Mucosa of descending colon (tissue), 3 donors: ENCODE measurements at regions not wholly inside any gene's neighbourhood (a gene's known extent, or its start where the extent isn't known, plus 50 kb on each side); places are given as distances from the start of the nearest gene placed in this dataset.

Experiments used
- ATAC-seq: fragments of 200-7000 bp; cut with Tn5 transposase; one replicate; pipeline ENCODE4 v1.9.1; 2020; ENCODE audit warnings: mild to moderate bottlenecking, moderate library complexity
- DNase-seq, 3 donors: peaks; one replicate each; pipeline ENCODE4 v3.0.0-alpha.2; 2020
- H3K36me3 ChIP-seq: fragments of 200-600 bp; one replicate; pipeline ENCODE4 v1.8.0; 2021; ENCODE audit warnings: low read depth, mild to moderate bottlenecking
- H3K4me1 ChIP-seq: fragments of 200-600 bp; one replicate; pipeline ENCODE4 v1.8.0; 2021; ENCODE audit warnings: low read depth, mild to moderate bottlenecking
- H3K4me3 ChIP-seq: fragments of 200-600 bp; one replicate; pipeline ENCODE4 v1.8.0; 2021; ENCODE audit warnings: mild to moderate bottlenecking
- H3K9me3 ChIP-seq: fragments of 200-600 bp; one replicate; pipeline ENCODE4 v1.8.0; 2021; ENCODE audit warnings: mild to moderate bottlenecking
- CTCF ChIP-seq: fragments of 200-600 bp; IDR thresholded peaks from one replicate; pipeline ENCODE4 v1.8.0; 2022; ENCODE audit warnings: antibody characterized with exemption, mild to moderate bottlenecking
- intact Hi-C, 2 donors: fragments of 100-400 bp; cut with DNase I in 1 of 2; cut with micrococcal nuclease in 1 of 2; formaldehyde crosslinking; loops; one replicate each; pipeline versions ENCODE4 v1.11.0 to v1.11.1; 2022; cut with DNase I, micrococcal nuclease
- donor health status: DM: no; HTN: no; CAD: no; lungs with moderate emphysema.
- donor health status: DM: no; HTN: no; CAD: no.
- donor health status: DM: no; HTN: yes; CAD: no.

GRCh38 chr1:60753036-60753900, 329.1 kb upstream of the NFIA start:
- no peak overlapping the region for H3K4me3 ChIP-seq
- intact Hi-C loops = no loop called here
- no peaks in the 10 kb centered on the region for H3K4me1 ChIP-seq
- H3K36me3 ChIP-seq = no peaks in the 10 kb centered on the region
- DNase-seq (no peak), ATAC-seq (no peak)
- no peaks in the 10 kb centered on the region for H3K9me3 ChIP-seq
- TF ChIP-seq CTCF = no peak

- DNase-seq = no peak
- no peak for TF ChIP-seq CTCF
- Histone ChIP-seq H3K4me3 (no peak overlapping the region), H3K4me1 (no peaks in the 10 kb centered on the region), H3K36me3 (no peaks in the 10 kb centered on the region), H3K9me3 (no peaks in the 10 kb centered on the region)
- ATAC-seq = no peak
- intact Hi-C loops = no loop called here
Measured at GRCh38 chr1:60751306-60751705, 331.1 kb upstream of the NFIA start.

- TF ChIP-seq CTCF = no peak
- H3K9me3 ChIP-seq = no peaks in the 10 kb centered on the region
- H3K36me3 ChIP-seq = no peaks in the 10 kb centered on the region
- no peak overlapping the region for H3K4me3 ChIP-seq
- intact Hi-C loops = no loop called here
- H3K4me1 ChIP-seq = no peaks in the 10 kb centered on the region
- DNase-seq (no peak), ATAC-seq (no peak)
Measured at GRCh38 chr1:60747353-60747752, 335.0 kb upstream of the NFIA start.

GRCh38 chr1:60746278-60746791, 336.0 kb upstream of the NFIA start:
- Histone ChIP-seq H3K36me3 (no peaks in the 10 kb centered on the region), H3K4me3 (no peak overlapping the region), H3K4me1 (no peaks in the 10 kb centered on the region), H3K9me3 (no peaks in the 10 kb centered on the region)
- ATAC-seq (no peak), DNase-seq (peak in 1 of 3 donors; percentile 18)
- intact Hi-C loops = no loop called here
- no peak for TF ChIP-seq CTCF

GRCh38 chr1:60745484-60745883, 336.9 kb upstream of the NFIA start:
- ATAC-seq (no peak), DNase-seq (no peak)
- Histone ChIP-seq H3K36me3 (no peaks in the 10 kb centered on the region), H3K9me3 (no peaks in the 10 kb centered on the region), H3K4me3 (no peak overlapping the region), H3K4me1 (no peaks in the 10 kb centered on the region)
- intact Hi-C loops = no loop called here
- TF ChIP-seq CTCF = no peak
